Hepatocyte (in vitro differentiated cells): ENCODE measurements at regions not wholly inside any gene's neighbourhood (a gene's known extent, or its start where the extent isn't known, plus 50 kb on each side); places are given as distances from the start of the nearest gene placed in this dataset.

Source experiments
- DNase-seq: peaks from one replicate; pipeline ENCODE4 v3.0.0-alpha.2; 2016; ENCODE audit warnings: low spot score
- H2AFZ ChIP-seq: fragments of 200-600 bp; sonication (generic); 2 replicates; pipeline ENCODE4 v1.6.0; 2016; ENCODE audit warnings: antibody characterized with exemption, mild to moderate bottlenecking
- H3K27ac ChIP-seq: fragments of 200-600 bp; sonication (generic); 2 replicates; pipeline ENCODE4 v1.5.1; 2016; ENCODE audit warnings: mild to moderate bottlenecking
- H3K27me3 ChIP-seq: fragments of 200-600 bp; sonication (generic); 2 replicates; pipeline ENCODE4 v1.6.1; 2016
- H3K36me3 ChIP-seq: fragments of 200-600 bp; sonication (generic); replicated peaks from 2 replicates; pipeline ENCODE4 v1.5.1; 2016; ENCODE audit warnings: low read depth; ENCODE audit not compliant: insufficient read depth
- H3K4me1 ChIP-seq: fragments of 200-600 bp; sonication (generic); 2 replicates; pipeline ENCODE4 v1.5.1; 2016; ENCODE audit warnings: mild to moderate bottlenecking, moderate library complexity; ENCODE audit not compliant: insufficient read depth
- H3K4me2 ChIP-seq: fragments of 200-600 bp; sonication (generic); 2 replicates; pipeline ENCODE4 v1.6.0; 2016
- H3K4me3 ChIP-seq: fragments of 200-600 bp; sonication (generic); 2 replicates; pipeline ENCODE4 v1.5.1; 2016; ENCODE audit warnings: mild to moderate bottlenecking
- H3K79me2 ChIP-seq: fragments of 200-600 bp; sonication (generic); 2 replicates; pipeline ENCODE4 v1.6.0; 2017; ENCODE audit warnings: mild to moderate bottlenecking
- H3K9me2 ChIP-seq: fragments of 200-600 bp; sonication (generic); replicated peaks from 2 replicates; pipeline ENCODE4 v1.6.0; 2017; ENCODE audit warnings: mild to moderate bottlenecking; ENCODE audit not compliant: insufficient read depth
- H3K9me3 ChIP-seq: fragments of 200-600 bp; sonication (generic); 2 replicates; pipeline ENCODE4 v1.5.1; 2016; ENCODE audit warnings: low read depth, mild to moderate bottlenecking
- H4K20me1 ChIP-seq: fragments of 200-600 bp; sonication (generic); 2 replicates; pipeline ENCODE4 v1.6.0; 2016; ENCODE audit warnings: mild to moderate bottlenecking; ENCODE audit not compliant: insufficient read depth, poor library complexity, severe bottlenecking
- CTCF ChIP-seq: fragments of 200-600 bp; sonication (generic); IDR thresholded peaks from 2 replicates; pipeline ENCODE4 v1.5.1; 2016; ENCODE audit warnings: antibody characterized with exemption, mild to moderate bottlenecking; ENCODE audit not compliant: poor library complexity
- EZH2 ChIP-seq: fragments of 200-600 bp; sonication (generic); IDR thresholded peaks from 2 replicates; pipeline ENCODE4 v1.6.1; 2016; ENCODE audit warnings: antibody characterized with exemption, mild to moderate bottlenecking, borderline replicate concordance
- EZH2phosphoT487 ChIP-seq: fragments of 200-600 bp; sonication (generic); IDR thresholded peaks from one replicate; pipeline ENCODE4 v1.6.1; 2018; ENCODE audit warnings: antibody characterized with exemption, mild to moderate bottlenecking, low read depth, moderate library complexity; ENCODE audit not compliant: unreplicated experiment, severe bottlenecking
- WGBS: methylation state at CpG from one replicate; pipeline ENCODE4 v1.1.6; 2016; ENCODE audit warnings: low lambda C conversion rate; ENCODE audit errors: missing lambda C conversion rate; 5-methylcytosine and 5-hydroxymethylcytosine counted together

- no peak overlapping the region for H3K4me3 ChIP-seq
- H3K27ac ChIP-seq, result no peak overlapping the region
- H3K4me2 ChIP-seq, result no peak overlapping the region
- H3K79me2 ChIP-seq, result no peaks in the 10 kb centered on the region
- 67% methylated on average over 3 of the region's 3 CpGs for WGBS
- H3K9me2 ChIP-seq, result no peaks in the 10 kb centered on the region
- no peaks in the 10 kb centered on the region for H3K9me3 ChIP-seq
- no peaks in the 10 kb centered on the region for H3K27me3 ChIP-seq
- H4K20me1 ChIP-seq, result no peaks in the 10 kb centered on the region
- TF ChIP-seq EZH2 (no peak), EZH2phosphoT487 (no peak), CTCF (no peak)
- DNase-seq, result peak; percentile 54
- no peaks in the 10 kb centered on the region for H3K36me3 ChIP-seq
- H2AFZ ChIP-seq, result no peak overlapping the region
- H3K4me1 ChIP-seq, result no peaks in the 10 kb centered on the region
Measured at GRCh38 chr17:77857613-77858012, 100.9 kb upstream of the TNRC6C start.

GRCh38 chr17:77858291-77859034 lies 100.0 kb upstream of the TNRC6C start:
- Histone ChIP-seq H3K4me1 (no peaks in the 10 kb centered on the region), H3K79me2 (no peaks in the 10 kb centered on the region), H3K4me3 (no peak overlapping the region), H3K9me2 (no peaks in the 10 kb centered on the region), H4K20me1 (no peaks in the 10 kb centered on the region), H3K27me3 (no peaks in the 10 kb centered on the region), H3K4me2 (no peak overlapping the region), H3K9me3 (no peaks in the 10 kb centered on the region), H3K36me3 (no peaks in the 10 kb centered on the region), H3K27ac (no peak overlapping the region), H2AFZ (no peak overlapping the region)
- DNase-seq, result no peak
- 90% methylated on average over 5 of the region's 5 CpGs for WGBS
- no peak for TF ChIP-seq CTCF
- TF ChIP-seq EZH2, result no peak
- no peak for TF ChIP-seq EZH2phosphoT487

GRCh38 chr17:77859035-77859810 lies 99.3 kb upstream of the TNRC6C start:
- no peak for TF ChIP-seq EZH2phosphoT487
- no peak for TF ChIP-seq EZH2
- TF ChIP-seq CTCF, result no peak
- 90% methylated on average over 7 of the region's 7 CpGs for WGBS
- DNase-seq, result no peak
- Histone ChIP-seq H3K9me3 (no peaks in the 10 kb centered on the region), H3K4me2 (no peak overlapping the region), H3K27me3 (no peaks in the 10 kb centered on the region), H3K36me3 (no peaks in the 10 kb centered on the region), H3K4me3 (no peak overlapping the region), H3K4me1 (no peaks in the 10 kb centered on the region), H3K9me2 (no peaks in the 10 kb centered on the region), H4K20me1 (no peaks in the 10 kb centered on the region), H3K27ac (no peak overlapping the region), H3K79me2 (no peaks in the 10 kb centered on the region), H2AFZ (no peak overlapping the region)
